ENCODE measurements at regions not wholly inside any gene's neighbourhood (a gene's known extent, or its start where the extent isn't known, plus 50 kb on each side); places are given as distances from the start of the nearest gene placed in this dataset.

- TF ChIP-seq EZH2phosphoT487 (IDR thresholded peaks at IDR 0.05; ENCODE audit: borderline replicate concordance) = no peak
- peak; percentile 35 to 56 (median 46); a peak in 5 of 6 replicates for TF ChIP-seq CTCF (IDR thresholded peaks at IDR 0.05 in 2 of 3, conservative IDR thresholded peaks at IDR 0.05 in 1 of 3; ENCODE audit: borderline replicate concordance in 1 of 3, insufficient read depth in 1 of 3, low read depth in 2 of 3, low read length in 2 of 3)
- TF ChIP-seq CBX3 (IDR thresholded peaks at IDR 0.05; ENCODE audit: low read depth) = no peak
- TF ChIP-seq TCF7L2 (IDR thresholded peaks at IDR 0.05; ENCODE audit: borderline replicate concordance, extremely low read depth, insufficient read depth, insufficient read length) = no peak
- TF ChIP-seq POLR2AphosphoS5 (IDR thresholded peaks at IDR 0.05; ENCODE audit: low read depth, low read length) = no peak
- TF ChIP-seq POLR2A (IDR thresholded peaks at IDR 0.05; ENCODE audit: borderline replicate concordance, extremely low read depth, insufficient read depth, insufficient read length) = no peak
- no peak for TF ChIP-seq JUND (IDR thresholded peaks at IDR 0.05)
- TF ChIP-seq ZBTB33 (IDR thresholded peaks at IDR 0.05; ENCODE audit: extremely low read depth, insufficient replicate concordance, low read length) = no peak
- TF ChIP-seq CEBPB (IDR thresholded peaks at IDR 0.05; ENCODE audit: low read depth) = no peak
- TF ChIP-seq SIN3A (IDR thresholded peaks at IDR 0.05; ENCODE audit: low read depth) = no peak
- no peak for TF ChIP-seq SRF (IDR thresholded peaks at IDR 0.05; ENCODE audit: low read depth)
- no peak for TF ChIP-seq MAX (IDR thresholded peaks at IDR 0.05)
These were observed 96.3 kb upstream of the RANBP3L start for GRCh38 chr5:36397901-36398536.

Data from HCT116 (cell line).